Activated naive CD4-positive, alpha-beta T cell treated with anti-CD3 and anti-CD28 coated beads, Interleukin-2, amount 50 U/mL, for 16 hours (primary cell): ENCODE measurements at regions not wholly inside any gene's neighbourhood (a gene's known extent, or its start where the extent isn't known, plus 50 kb on each side); places are given as distances from the start of the nearest gene placed in this dataset.
"Not testable (repeated sequence)": the region's sequence is repeated elsewhere in the genome, so short reads cannot be mapped to it uniquely, and the experiment has no call there.

Experiments
- DNase-seq: peaks from one replicate; pipeline ENCODE4 v3.0.0-alpha.2; 2020

DNA sequence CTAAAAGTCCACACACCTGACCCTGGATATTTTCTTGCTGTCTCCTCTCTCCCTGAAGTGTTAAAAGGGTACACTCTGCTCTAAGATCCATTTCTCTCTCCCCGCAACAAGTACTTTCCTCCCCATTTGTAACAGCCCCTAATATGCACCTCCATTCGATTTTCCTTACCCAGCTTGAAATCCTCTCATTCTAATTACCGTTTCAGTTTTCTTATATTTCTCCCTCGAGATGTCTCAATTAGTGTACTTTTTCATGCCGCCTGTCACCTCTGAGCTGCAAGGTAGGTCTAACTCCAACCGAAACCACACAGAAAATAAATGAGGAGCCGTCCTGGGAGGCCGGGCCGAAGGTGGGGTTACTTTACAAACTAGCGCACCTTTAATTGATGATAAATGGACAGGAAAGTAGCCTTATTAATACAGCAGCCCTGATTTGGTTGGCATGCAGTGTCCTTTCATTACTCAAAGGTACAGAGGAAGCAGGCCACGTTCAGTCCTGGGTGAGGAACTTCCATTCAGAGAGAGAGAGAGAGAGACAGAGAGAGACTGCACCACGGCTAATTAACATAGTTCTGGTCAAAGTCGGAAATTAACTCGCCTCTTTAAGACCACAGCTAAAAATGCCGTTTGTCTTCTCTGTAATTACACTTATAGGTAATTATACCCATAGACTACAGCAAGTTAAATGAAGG lies 319.9 kb downstream of the ARRDC4 start:
- DNase-seq, result no peak

DNA sequence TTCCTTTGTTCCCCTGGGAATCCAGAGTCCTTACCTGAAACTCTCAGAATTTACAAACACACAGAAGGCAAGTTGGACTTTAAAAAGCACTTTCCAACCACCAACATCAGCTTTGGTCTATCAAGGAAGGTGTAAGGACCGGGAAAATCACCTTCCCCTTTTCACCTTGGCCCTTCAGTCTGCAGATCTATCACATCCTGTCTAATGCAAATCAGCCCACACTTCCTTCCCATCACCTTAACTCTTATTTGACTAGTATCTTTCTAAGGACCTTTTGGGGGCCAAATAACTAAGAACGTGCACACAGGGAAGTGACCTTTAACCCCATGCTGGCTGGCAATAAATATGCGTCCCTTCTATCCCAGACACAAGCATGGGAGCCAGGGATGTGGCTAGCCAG lies 320.6 kb downstream of the ARRDC4 start:
- no peak for DNase-seq

GRCh38 chr15:98282656-98283332 lies 322.3 kb downstream of the ARRDC4 start:
- no peak for DNase-seq

DNA sequence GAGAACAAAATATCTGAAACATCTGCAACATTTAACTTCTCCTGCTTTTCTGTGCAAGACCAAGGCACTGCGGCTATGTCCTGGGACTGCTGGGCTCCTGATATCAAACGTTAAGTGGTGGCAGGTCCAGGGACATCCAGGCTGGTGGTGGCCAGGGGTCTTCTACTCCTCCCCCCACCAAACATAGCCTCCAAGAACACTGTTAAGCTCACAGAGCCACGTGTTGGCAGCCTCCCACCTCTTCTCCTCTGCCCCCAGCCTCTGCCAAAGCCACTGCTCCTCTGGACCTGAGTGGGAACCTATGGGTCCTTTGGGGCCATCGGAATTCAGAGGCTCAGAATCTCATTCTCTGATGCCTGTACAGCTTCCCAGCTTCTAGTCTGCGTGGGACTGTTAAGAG lies 325.7 kb downstream of the ARRDC4 start:
- DNase-seq, result no peak

- no peak for DNase-seq
Measured at GRCh38 chr15:98286831-98287230, 326.3 kb downstream of the ARRDC4 start.

- DNase-seq, result no peak
Measured at GRCh38 chr15:98288091-98288590, 327.6 kb downstream of the ARRDC4 start.

GRCh38 chr15:98289747-98290146 lies 329.2 kb downstream of the ARRDC4 start:
- DNase-seq, result no peak

GRCh38 chr15:98292442-98293240 lies 332.1 kb downstream of the ARRDC4 start:
- DNase-seq, result no peak

- DNase-seq, result no peak
Measured at GRCh38 chr15:98294126-98294525, 333.6 kb downstream of the ARRDC4 start.

- DNase-seq, result not testable (repeated sequence)
Measured at GRCh38 chr15:98295101-98295759, 334.7 kb downstream of the ARRDC4 start.

DNA sequence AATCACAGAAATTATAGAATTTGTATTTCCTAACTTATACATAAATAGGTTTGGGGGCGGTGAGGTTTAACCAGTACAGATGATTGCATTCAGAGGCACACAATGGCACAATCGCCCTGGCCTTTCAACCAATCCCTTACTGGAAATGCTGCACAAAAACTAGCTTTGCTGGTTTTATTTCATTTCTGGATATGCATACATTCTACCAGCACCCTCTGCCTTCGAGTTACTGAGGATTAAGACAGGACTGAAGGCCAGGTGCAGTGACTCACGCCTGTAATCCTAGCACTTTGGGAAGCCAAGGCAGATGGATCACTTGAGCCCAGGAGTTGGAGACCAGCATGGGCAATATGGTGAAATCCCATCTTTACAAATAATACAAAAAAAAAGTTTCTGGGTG lies 336.1 kb downstream of the ARRDC4 start:
- no peak for DNase-seq

GRCh38 chr15:98304371-98304770 lies 343.9 kb downstream of the ARRDC4 start:
- DNase-seq, result no peak

GRCh38 chr15:98308117-98308516 lies 340.2 kb upstream of the IGF1R start:
- DNase-seq, result no peak

DNA sequence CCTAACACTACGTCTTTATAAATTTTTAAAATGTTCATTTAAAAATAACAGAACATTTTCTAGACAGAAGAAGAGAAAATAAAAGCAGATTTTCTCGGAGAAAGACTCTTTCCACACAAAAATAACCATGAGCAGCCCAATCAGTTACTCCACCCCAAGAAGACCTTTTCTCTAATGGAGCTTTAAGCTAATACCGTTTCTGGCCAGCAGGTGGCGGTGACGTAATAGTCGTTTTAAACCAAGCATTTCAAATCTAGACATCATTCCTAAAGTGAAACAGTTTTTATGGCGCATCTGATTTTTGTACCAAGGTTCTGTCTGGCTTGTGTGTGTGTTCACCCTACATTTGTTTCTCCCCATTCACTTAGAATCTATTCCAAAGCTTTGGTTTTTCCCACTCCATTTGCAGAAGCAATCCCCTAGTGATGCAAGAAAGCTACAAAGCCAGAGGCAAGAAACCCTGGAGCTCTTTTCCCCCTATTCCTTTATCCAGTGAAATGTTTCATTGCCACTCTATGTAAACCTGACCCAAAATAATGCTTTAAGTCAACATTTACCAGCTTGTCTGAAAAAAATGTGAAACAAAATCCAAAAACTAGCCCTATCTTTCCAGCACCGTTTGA lies 336.7 kb upstream of the IGF1R start:
- DNase-seq, result peak; percentile 66

- no peak for DNase-seq
Measured at GRCh38 chr15:98312913-98313312, 335.4 kb upstream of the IGF1R start.

DNA sequence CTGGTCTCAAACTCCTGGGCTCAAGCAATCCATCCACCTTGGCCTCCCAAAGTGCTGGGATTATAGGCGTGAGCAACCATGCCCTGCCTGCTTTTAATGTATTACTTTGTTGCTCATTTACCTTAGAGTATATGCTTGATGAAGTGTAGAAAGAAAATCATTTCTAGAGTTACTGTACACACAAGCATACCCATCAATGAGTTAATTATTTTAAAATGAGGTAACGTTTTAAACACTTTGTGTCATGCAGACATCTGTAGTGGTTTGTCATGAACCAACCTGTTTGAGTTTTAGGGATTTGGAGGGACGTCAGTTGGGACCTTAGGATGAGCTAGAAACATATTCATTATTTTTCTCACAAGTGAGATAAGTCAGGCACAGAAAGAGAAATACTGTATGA lies 332.4 kb upstream of the IGF1R start:
- DNase-seq, result no peak

DNA sequence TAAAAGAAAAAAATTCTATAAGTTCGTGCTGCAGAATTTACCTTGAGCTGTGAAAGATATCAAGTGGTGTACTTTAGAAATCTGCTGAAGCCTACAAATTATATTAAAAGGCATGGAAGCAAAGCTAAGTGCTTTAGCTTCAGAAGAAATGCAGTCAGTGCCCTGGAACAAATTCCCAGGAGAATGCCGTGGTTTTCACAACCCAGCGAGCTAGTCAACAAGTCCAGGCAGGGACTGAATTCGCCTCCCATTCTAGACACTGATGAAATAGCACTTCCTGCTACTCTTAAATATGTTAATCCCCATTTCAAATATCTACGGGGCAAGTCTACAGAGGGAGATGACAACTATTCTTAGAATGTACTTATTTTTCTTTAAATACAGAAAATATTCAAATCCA lies 326.4 kb upstream of the IGF1R start:
- no peak for DNase-seq

DNA sequence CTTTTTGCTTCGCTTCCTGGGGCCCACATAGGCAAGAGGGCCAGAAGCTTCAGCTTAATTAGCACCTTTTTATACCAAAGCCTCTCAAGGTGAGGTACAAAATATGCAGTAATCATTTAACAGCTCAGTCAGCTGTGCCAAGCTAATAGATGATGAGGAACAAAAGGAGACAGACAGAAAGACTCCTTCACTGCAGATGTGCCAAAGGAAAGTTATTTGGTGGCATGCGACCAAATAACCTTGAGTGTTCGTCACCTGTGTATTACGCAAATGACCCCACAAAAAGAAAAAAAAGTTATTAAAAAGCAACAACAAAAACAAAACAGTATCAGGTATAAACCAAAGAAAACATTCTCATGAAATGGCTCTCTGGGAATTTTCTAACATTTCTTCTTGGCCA lies 325.8 kb upstream of the IGF1R start:
- DNase-seq, result no peak

GRCh38 chr15:98324341-98324970 lies 323.9 kb upstream of the IGF1R start:
- DNase-seq, result no peak

- DNase-seq, result no peak
Measured at GRCh38 chr15:98326804-98327203, 321.5 kb upstream of the IGF1R start.

GRCh38 chr15:98330258-98330657 lies 318.1 kb upstream of the IGF1R start:
- DNase-seq, result no peak
